Neural progenitor cell (in vitro differentiated cells): ENCODE measurements at regions not wholly inside any gene's neighbourhood (a gene's known extent, or its start where the extent isn't known, plus 50 kb on each side); places are given as distances from the start of the nearest gene placed in this dataset.

Source experiments
- DNase-seq: peaks from one replicate; pipeline ENCODE4 v3.0.0-alpha.2; 2016; ENCODE audit warnings: low spot score
- H2AFZ ChIP-seq: fragments of 200-600 bp; sonication (generic); replicated peaks from 2 replicates; pipeline ENCODE4 v1.6.1; 2016; ENCODE audit warnings: antibody characterized with exemption
- H3F3A ChIP-seq: fragments of 200-600 bp; sonication (generic); 2 replicates; pipeline ENCODE4 v1.6.1; 2016; ENCODE audit warnings: antibody characterized with exemption, low read depth
- H3K27ac ChIP-seq: fragments of 200-600 bp; sonication (generic); 2 replicates; pipeline ENCODE4 v1.5.1; 2016; ENCODE audit warnings: mild to moderate bottlenecking
- H3K27me3 ChIP-seq: fragments of 200-600 bp; sonication (generic); 2 replicates; pipeline ENCODE4 v1.6.1; 2016; ENCODE audit warnings: mild to moderate bottlenecking, moderate library complexity
- H3K36me3 ChIP-seq: fragments of 200-600 bp; sonication (generic); 2 replicates; pipeline ENCODE4 v1.5.1; 2016
- H3K4me1 ChIP-seq: fragments of 200-600 bp; sonication (generic); 2 replicates; pipeline ENCODE4 v1.6.1; 2016; ENCODE audit warnings: mixed run types
- H3K4me2 ChIP-seq: fragments of 200-600 bp; sonication (generic); 2 replicates; pipeline ENCODE4 v1.6.1; 2016
- H3K4me3 ChIP-seq: fragments of 200-600 bp; sonication (generic); 2 replicates; pipeline ENCODE4 v1.5.1; 2016
- H3K79me2 ChIP-seq: fragments of 200-600 bp; sonication (generic); 2 replicates; pipeline ENCODE4 v1.6.1; 2016; ENCODE audit warnings: low read depth
- H3K9ac ChIP-seq: fragments of 200-600 bp; sonication (generic); 2 replicates; pipeline ENCODE4 v1.6.1; 2016
- H3K9me3 ChIP-seq: fragments of 200-600 bp; sonication (generic); 2 replicates; pipeline ENCODE4 v1.5.1; 2016; ENCODE audit warnings: low read depth
- H4K20me1 ChIP-seq: fragments of 200-600 bp; sonication (generic); 2 replicates; pipeline ENCODE4 v1.6.1; 2016; ENCODE audit warnings: low read depth
- H3K27ac Mint-ChIP-seq: 3 replicates; pipeline ENCODE4 v1.8.0; 2021; ENCODE audit warnings: mixed read lengths
- H3K27me3 Mint-ChIP-seq: 2 replicates; pipeline ENCODE4 v1.8.0; 2022; ENCODE audit warnings: low read depth, mild to moderate bottlenecking, inconsistent platforms, moderate library complexity, mixed read lengths; ENCODE audit not compliant: insufficient read depth
- H3K36me3 Mint-ChIP-seq: 3 replicates; pipeline ENCODE4 v1.8.0; 2021; ENCODE audit warnings: mixed read lengths
- H3K4me1 Mint-ChIP-seq: 3 replicates; pipeline ENCODE4 v1.8.0; 2021; ENCODE audit warnings: mixed read lengths
- H3K4me3 Mint-ChIP-seq: 3 replicates; pipeline ENCODE4 v1.8.0; 2021; ENCODE audit warnings: mild to moderate bottlenecking, moderate library complexity, mixed read lengths
- H3K9me3 Mint-ChIP-seq: 3 replicates; pipeline ENCODE4 v1.8.0; 2020; ENCODE audit warnings: mixed read lengths
- CTCF ChIP-seq: fragments of 200-600 bp; sonication (generic); IDR thresholded peaks from 2 replicates; pipeline ENCODE4 v1.5.1; 2017; ENCODE audit warnings: antibody characterized with exemption, mild to moderate bottlenecking
- EZH2 ChIP-seq: fragments of 200-600 bp; sonication (generic); IDR thresholded peaks from 2 replicates; pipeline ENCODE4 v1.6.1; 2017; ENCODE audit warnings: antibody characterized with exemption, mild to moderate bottlenecking, moderate library complexity
- EZH2phosphoT487 ChIP-seq: fragments of 200-600 bp; sonication (generic); IDR thresholded peaks from 2 replicates; pipeline ENCODE4 v1.6.1; 2017; ENCODE audit warnings: antibody characterized with exemption

GRCh38 chr19:28949027-28949426 lies 263.9 kb downstream of the UQCRFS1 start:
- Histone ChIP-seq H3K79me2 (no peaks in the 10 kb centered on the region), H3K9me3 (no peaks in the 10 kb centered on the region), H3K4me3 (no peak overlapping the region), H3K27ac (no peak overlapping the region), H3K27me3 (no peaks in the 10 kb centered on the region), H3K36me3 (no peaks in the 10 kb centered on the region), H3K9ac (no peak overlapping the region), H3K4me2 (no peak overlapping the region), H4K20me1 (no peaks in the 10 kb centered on the region), H2AFZ (no peak overlapping the region), H3K4me1 (no peaks in the 10 kb centered on the region), H3F3A (no peaks in the 10 kb centered on the region)
- Mint-ChIP-seq H3K27ac (no peak overlapping the region), H3K4me1 (no peaks in the 10 kb centered on the region), H3K4me3 (no peak overlapping the region), H3K27me3 (peaks cover 12% of the 10 kb centered on the region), H3K9me3 (peaks cover under 1% of the 10 kb centered on the region), H3K36me3 (no peaks in the 10 kb centered on the region)
- no peak for DNase-seq
- no peak for TF ChIP-seq EZH2
- no peak for TF ChIP-seq EZH2phosphoT487
- no peak for TF ChIP-seq CTCF

- peaks cover 4% of the 10 kb centered on the region for H3K9me3 Mint-ChIP-seq
- no peaks in the 10 kb centered on the region for H3K36me3 Mint-ChIP-seq
- Histone ChIP-seq H3K27me3 (no peaks in the 10 kb centered on the region), H3K4me3 (no peak overlapping the region), H3F3A (no peaks in the 10 kb centered on the region), H2AFZ (no peak overlapping the region), H3K79me2 (no peaks in the 10 kb centered on the region), H4K20me1 (no peaks in the 10 kb centered on the region), H3K9me3 (no peaks in the 10 kb centered on the region), H3K9ac (no peak overlapping the region), H3K27ac (no peak overlapping the region), H3K36me3 (no peaks in the 10 kb centered on the region), H3K4me2 (no peak overlapping the region), H3K4me1 (no peaks in the 10 kb centered on the region)
- H3K27me3 Mint-ChIP-seq: peaks cover 12% of the 10 kb centered on the region
- no peak for DNase-seq
- no peak for TF ChIP-seq EZH2
- TF ChIP-seq CTCF: no peak
- no peak for TF ChIP-seq EZH2phosphoT487
- H3K4me1 Mint-ChIP-seq: no peaks in the 10 kb centered on the region
- no peak overlapping the region for H3K4me3 Mint-ChIP-seq
- no peak overlapping the region for H3K27ac Mint-ChIP-seq
Observed at GRCh38 chr19:28948566-28948965, 264.4 kb downstream of the UQCRFS1 start.

GRCh38 chr19:28948026-28948425 lies 264.9 kb downstream of the UQCRFS1 start:
- no peak for DNase-seq
- Histone ChIP-seq H3K79me2 (no peaks in the 10 kb centered on the region), H3K4me1 (no peaks in the 10 kb centered on the region), H3K9ac (no peak overlapping the region), H3F3A (no peaks in the 10 kb centered on the region), H3K4me2 (no peak overlapping the region), H3K36me3 (no peaks in the 10 kb centered on the region), H3K9me3 (no peaks in the 10 kb centered on the region), H3K27ac (no peak overlapping the region), H3K4me3 (no peak overlapping the region), H3K27me3 (no peaks in the 10 kb centered on the region), H4K20me1 (no peaks in the 10 kb centered on the region), H2AFZ (no peak overlapping the region)
- H3K27me3 Mint-ChIP-seq: peaks cover 12% of the 10 kb centered on the region
- no peaks in the 10 kb centered on the region for H3K36me3 Mint-ChIP-seq
- H3K4me1 Mint-ChIP-seq: no peaks in the 10 kb centered on the region
- TF ChIP-seq CTCF (no peak), EZH2 (no peak), EZH2phosphoT487 (no peak)
- no peak overlapping the region for H3K4me3 Mint-ChIP-seq
- no peak overlapping the region for H3K27ac Mint-ChIP-seq
- peaks cover 4% of the 10 kb centered on the region for H3K9me3 Mint-ChIP-seq
